Skeletal muscle cell (primary cell): ENCODE measurements at regions not wholly inside any gene's neighbourhood (a gene's known extent, or its start where the extent isn't known, plus 50 kb on each side); places are given as distances from the start of the nearest gene placed in this dataset.

Experiments used
- DNase-seq: peaks from one replicate; pipeline ENCODE4 v3.0.0-alpha.2; 2010; ENCODE audit warnings: low read depth
- H3K4me3 ChIP-seq: 2 replicates; pipeline ENCODE4 v1.5.1; 2011; ENCODE audit warnings: low read depth, mild to moderate bottlenecking, control low read depth, low read length, moderate library complexity

GRCh38 chr16:85989376-85989775 lies 90.4 kb downstream of the IRF8 start:
- H3K4me3 ChIP-seq, result no peak overlapping the region

GRCh38 chr16:85989863-85990643 lies 91.1 kb downstream of the IRF8 start:
- no peak overlapping the region for H3K4me3 ChIP-seq
- DNase-seq, result no peak

More at GRCh38 chr16:85989376-85989775, 90.4 kb downstream of the IRF8 start:
- DNase-seq, result no peak

DNA sequence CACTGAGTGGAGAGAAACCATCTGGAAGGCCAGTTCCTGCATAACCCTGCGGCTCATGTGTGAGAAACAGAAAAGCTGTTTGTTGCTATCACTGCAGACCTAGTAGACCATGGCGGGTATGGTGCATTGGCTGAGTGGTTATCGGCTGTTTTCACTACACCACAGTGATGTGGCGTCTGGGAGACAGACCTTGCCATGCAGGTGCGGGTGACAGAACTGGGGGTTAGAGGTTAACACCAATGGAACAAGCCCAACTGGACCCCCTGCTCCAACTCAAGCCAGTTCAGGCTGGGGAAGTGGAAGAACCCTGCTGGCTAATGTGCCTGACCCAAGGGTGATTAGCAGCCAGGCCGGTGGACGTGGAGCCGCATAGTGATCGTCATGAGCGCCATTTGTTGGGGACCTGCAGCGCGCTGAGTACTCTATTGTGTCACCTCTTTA lies 91.9 kb downstream of the IRF8 start:
- no peak overlapping the region for H3K4me3 ChIP-seq
- no peak for DNase-seq

- no peak for DNase-seq
- no peak overlapping the region for H3K4me3 ChIP-seq
These were observed 92.5 kb downstream of the IRF8 start for GRCh38 chr16:85991425-85991824.

GRCh38 chr16:85991856-85992255 lies 92.9 kb downstream of the IRF8 start:
- no peak for DNase-seq
- H3K4me3 ChIP-seq, result no peak overlapping the region

DNA sequence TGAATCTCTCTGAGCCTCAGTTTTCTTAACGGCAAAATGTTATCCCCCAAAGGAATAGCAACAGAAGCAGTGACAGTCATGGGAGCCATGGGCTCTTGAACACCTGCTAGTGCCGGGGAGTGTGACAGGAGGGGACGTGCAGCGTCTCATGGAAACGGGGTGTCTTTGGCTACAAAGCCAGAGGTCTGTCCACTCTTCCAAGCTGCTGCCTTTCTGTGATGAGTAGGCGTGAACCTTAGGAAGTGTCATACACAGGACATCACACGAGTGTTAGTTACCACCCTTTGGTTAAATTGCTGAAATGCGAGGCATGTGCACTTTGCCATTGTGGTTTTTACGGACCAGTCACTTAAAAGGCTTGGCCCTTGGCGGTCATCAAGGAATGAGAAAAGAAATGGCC lies 93.4 kb downstream of the IRF8 start:
- no peak overlapping the region for H3K4me3 ChIP-seq
- no peak for DNase-seq

DNA sequence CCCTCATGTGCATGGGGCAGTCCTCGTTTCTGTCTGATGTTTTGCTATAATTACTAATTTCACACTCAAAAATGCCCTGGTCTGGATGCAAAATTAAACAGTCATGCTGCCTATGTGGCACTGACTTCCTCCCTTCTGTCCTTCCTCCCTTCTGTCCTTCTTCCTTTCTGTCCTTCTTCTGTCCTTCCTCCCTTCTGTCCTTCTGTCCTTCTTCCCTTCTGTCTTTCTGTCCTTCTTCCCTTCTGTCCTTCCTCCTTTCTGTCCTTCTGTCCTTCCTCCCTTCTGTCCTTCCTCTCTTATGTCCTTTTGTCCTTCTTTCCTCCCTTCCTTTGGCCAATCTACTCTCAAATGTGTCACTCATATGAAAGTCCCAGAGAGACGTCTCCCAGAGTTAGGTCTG lies 93.8 kb downstream of the IRF8 start:
- no peak for DNase-seq
- no peak overlapping the region for H3K4me3 ChIP-seq

- no peak overlapping the region for H3K4me3 ChIP-seq
- no peak for DNase-seq
These were observed 95.8 kb downstream of the IRF8 start for GRCh38 chr16:85994492-85995490.

GRCh38 chr16:85995541-85996423 lies 96.8 kb downstream of the IRF8 start:
- no peak overlapping the region for H3K4me3 ChIP-seq
- DNase-seq, result no peak

GRCh38 chr16:85996843-85997242 lies 97.9 kb downstream of the IRF8 start:
- H3K4me3 ChIP-seq, result no peak overlapping the region
- DNase-seq, result no peak

GRCh38 chr16:85998171-85998867 lies 99.4 kb downstream of the IRF8 start:
- no peak overlapping the region for H3K4me3 ChIP-seq
- no peak for DNase-seq

- no peak for DNase-seq
These were observed 100.1 kb downstream of the IRF8 start for GRCh38 chr16:85998868-85999729.

GRCh38 chr16:85999778-86000177 lies 100.8 kb downstream of the IRF8 start:
- DNase-seq, result no peak
- H3K4me3 ChIP-seq, result no peak overlapping the region

More at GRCh38 chr16:85998868-85999729, 100.1 kb downstream of the IRF8 start:
- H3K4me3 ChIP-seq, result no peak overlapping the region

DNA sequence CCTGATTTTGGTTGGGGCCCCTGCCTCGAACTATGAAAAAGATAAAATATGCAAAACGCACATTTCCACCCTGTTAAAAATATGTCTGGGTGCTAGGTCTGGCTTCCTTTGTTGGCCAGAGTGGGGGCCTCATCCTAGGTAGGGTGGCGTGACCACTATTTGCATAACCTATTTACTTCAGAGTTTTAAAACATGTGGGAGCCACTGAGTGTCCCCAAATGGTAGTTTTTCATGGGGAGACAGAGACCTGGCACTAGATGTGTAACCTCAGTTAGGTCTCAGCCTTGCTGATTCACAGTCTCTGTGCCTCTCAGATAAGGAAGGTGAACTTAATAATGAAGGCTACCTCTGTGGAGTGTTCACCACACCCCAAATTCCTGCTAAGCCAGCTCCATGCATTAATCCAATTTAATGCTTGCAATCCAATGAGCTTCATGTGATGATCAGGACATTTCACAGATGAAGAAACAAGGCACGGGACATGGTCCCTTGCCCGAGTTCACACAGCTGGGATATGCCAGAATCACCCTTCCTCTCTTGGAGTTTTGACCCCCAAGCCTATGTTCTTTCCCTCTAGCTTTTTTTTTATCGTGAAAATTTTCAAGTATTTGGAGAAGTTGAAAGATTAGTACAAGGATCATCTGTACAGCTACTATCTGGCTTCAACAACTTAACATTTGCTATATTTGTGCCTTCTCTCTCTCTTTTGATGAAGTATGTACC lies 103.4 kb downstream of the IRF8 start:
- no peak for DNase-seq

GRCh38 chr16:86007524-86007923 lies 108.6 kb downstream of the IRF8 start:
- no peak overlapping the region for H3K4me3 ChIP-seq
- DNase-seq, result no peak

More for the DNA sequence above, 103.4 kb downstream of the IRF8 start:
- no peak overlapping the region for H3K4me3 ChIP-seq

- no peak overlapping the region for H3K4me3 ChIP-seq
These were observed 111.7 kb downstream of the IRF8 start for GRCh38 chr16:86010680-86011141.

GRCh38 chr16:86011532-86011931 lies 112.6 kb downstream of the IRF8 start:
- H3K4me3 ChIP-seq, result no peak overlapping the region
- no peak for DNase-seq

More at GRCh38 chr16:86010680-86011141, 111.7 kb downstream of the IRF8 start:
- DNase-seq, result no peak
